HUES6 (cell line): ENCODE measurements at regions not wholly inside any gene's neighbourhood (a gene's known extent, or its start where the extent isn't known, plus 50 kb on each side); places are given as distances from the start of the nearest gene placed in this dataset.

Experiments
- H3K27ac ChIP-seq: 2 replicates; pipeline ENCODE4 v1.7.0; 2013; ENCODE audit warnings: low read depth, mild to moderate bottlenecking, low read length, inconsistent platforms
- H3K27me3 ChIP-seq: 2 replicates; pipeline ENCODE4 v1.6.1; 2013; ENCODE audit warnings: low read length; ENCODE audit not compliant: control insufficient read depth, insufficient read depth
- H3K36me3 ChIP-seq: 2 replicates; pipeline ENCODE4 v1.6.1; 2013; ENCODE audit warnings: low read length; ENCODE audit not compliant: control insufficient read depth, insufficient read depth
- H3K4me1 ChIP-seq: 2 replicates; pipeline ENCODE4 v1.6.1; 2013; ENCODE audit warnings: low read length; ENCODE audit not compliant: control insufficient read depth, insufficient read depth
- H3K4me3 ChIP-seq: 2 replicates; pipeline ENCODE4 v1.5.1; 2013; ENCODE audit warnings: low read depth, low read length
- H3K9ac ChIP-seq: one replicate; pipeline ENCODE4 v1.6.1; 2013; ENCODE audit warnings: mild to moderate bottlenecking, low read length
- H3K9me3 ChIP-seq: 2 replicates; pipeline ENCODE4 v1.6.1; 2013; ENCODE audit warnings: low read depth, low read length; ENCODE audit not compliant: control insufficient read depth, insufficient read depth

DNA sequence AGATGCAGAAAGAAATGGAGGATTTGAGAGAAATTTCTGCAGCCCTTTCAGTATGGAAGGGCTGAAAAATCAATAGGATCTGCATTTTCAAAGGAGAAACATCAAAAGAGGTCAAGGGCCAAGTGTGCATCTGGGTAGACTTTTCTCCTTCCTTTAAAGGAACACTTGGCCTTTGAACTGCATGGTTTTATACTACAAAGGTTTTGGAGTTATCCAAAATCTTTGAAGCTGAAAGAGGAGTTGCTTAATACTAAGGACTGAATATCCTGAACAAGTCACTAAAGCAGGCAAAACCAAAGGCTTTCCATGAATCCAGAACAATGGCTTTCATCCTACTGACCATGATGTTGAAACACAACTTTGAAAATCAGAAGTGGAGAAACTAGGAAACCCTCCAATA lies 553.7 kb upstream of the LMCD1 start:
- Histone ChIP-seq H3K36me3 (no peaks in the 10 kb centered on the region), H3K4me3 (no peak overlapping the region), H3K9me3 (no peaks in the 10 kb centered on the region), H3K9ac (no peak overlapping the region), H3K27ac (no peak overlapping the region), H3K27me3 (no peaks in the 10 kb centered on the region), H3K4me1 (no peaks in the 10 kb centered on the region)

DNA sequence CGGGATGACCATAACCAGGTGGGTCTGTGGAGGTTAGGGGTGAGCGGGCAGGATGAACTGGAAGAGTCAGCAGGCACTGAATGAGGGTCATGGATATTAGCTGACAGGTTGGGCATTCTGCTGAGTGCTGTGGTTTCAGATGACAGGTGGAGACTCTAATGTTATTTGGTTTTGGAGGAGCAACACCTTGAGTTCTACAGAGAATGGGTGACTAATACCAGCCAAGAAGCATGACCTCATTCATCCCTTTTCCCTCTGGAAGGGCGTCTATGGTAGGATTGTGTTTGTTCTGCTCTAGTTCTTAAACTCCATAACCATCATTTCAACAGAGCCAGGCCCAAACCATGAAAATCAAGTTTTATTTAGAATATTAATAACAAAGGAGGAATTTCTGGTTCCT lies 550.7 kb upstream of the LMCD1 start:
- no peaks in the 10 kb centered on the region for H3K27me3 ChIP-seq
- H3K4me3 ChIP-seq: no peak overlapping the region

DNA sequence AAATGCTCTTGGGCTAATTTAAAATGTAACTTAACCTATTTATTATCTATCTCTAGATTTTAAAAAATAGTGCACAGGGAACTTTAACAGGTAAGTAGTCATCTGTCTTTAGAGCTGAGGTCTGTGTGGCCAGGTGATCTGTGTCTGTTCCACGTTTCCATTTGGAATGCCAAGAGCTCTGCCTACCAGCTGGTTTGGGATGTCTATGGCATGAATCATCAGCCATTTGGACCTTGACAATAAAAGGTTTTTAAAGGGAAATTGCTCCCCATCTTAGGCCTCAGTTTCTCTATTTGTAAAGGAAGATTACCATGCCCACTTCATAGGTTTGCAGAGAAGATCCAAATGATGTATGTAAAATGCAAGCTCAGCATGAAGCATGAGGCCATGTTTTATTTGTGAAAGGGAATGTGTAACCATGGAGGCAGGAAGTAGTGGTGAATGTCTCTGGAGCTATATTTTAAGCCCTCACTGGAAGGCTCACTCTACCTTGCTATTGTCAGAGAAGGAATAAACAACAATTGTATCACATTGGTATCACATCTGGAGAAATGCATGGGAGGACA lies 548.1 kb upstream of the LMCD1 start:
- Histone ChIP-seq H3K36me3 (no peaks in the 10 kb centered on the region), H3K27ac (no peak overlapping the region), H3K4me1 (peaks cover 11% of the 10 kb centered on the region), H3K9me3 (no peaks in the 10 kb centered on the region), H3K27me3 (no peaks in the 10 kb centered on the region), H3K4me3 (no peak overlapping the region), H3K9ac (no peak overlapping the region)

More for the DNA sequence above, 550.7 kb upstream of the LMCD1 start:
- H3K27ac ChIP-seq: no peak overlapping the region
- H3K9ac ChIP-seq: no peak overlapping the region
- peaks cover 11% of the 10 kb centered on the region for H3K4me1 ChIP-seq
- no peaks in the 10 kb centered on the region for H3K9me3 ChIP-seq
- H3K36me3 ChIP-seq: no peaks in the 10 kb centered on the region

DNA sequence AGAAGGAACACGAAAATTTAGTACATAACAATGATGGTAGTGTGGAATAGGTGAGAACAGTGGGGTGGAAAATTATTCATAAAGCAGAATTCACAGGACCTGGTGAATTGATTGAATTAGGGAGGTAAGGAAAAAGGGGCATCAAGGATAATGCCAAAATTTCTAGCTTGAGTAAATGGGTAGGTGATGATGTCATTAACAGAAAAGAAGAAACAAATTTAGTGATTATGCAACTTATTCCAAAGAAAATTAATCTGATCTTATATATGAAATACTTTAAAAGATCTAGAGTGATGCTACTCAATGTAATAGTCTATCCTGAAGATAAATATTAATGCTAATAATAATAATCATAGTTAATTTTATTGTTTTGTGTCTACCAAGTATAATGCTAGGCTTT lies 544.6 kb upstream of the LMCD1 start:
- no peak overlapping the region for H3K9ac ChIP-seq
- no peak overlapping the region for H3K4me3 ChIP-seq

DNA sequence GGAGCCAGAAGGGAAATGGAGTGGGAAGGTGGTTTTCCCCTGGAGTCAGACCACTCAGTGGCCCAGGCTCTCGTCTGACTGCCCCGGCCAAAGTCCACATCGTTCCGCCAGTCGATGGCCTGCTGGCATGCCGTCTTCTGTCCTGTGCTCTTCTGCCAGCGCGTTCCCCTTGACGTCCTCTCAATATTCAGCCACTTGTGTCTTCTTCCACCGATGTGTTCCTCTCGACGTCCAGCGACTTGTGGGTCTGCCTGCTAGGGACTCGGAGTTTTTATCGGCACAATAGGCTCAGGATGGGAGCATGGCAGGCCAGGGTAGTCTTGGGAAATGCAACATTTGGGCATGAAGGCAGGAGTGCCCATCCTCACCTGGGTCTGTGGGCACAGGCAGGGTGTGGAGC lies 542.5 kb upstream of the LMCD1 start:
- Histone ChIP-seq H3K9ac (no peak overlapping the region), H3K36me3 (no peaks in the 10 kb centered on the region), H3K27ac (no peak overlapping the region), H3K4me3 (no peak overlapping the region), H3K4me1 (peaks cover 6% of the 10 kb centered on the region), H3K9me3 (no peaks in the 10 kb centered on the region), H3K27me3 (no peaks in the 10 kb centered on the region)

More for the DNA sequence above, 544.6 kb upstream of the LMCD1 start:
- no peak overlapping the region for H3K27ac ChIP-seq
- H3K9me3 ChIP-seq: no peaks in the 10 kb centered on the region
- no peaks in the 10 kb centered on the region for H3K27me3 ChIP-seq
- H3K4me1 ChIP-seq: peaks cover 13% of the 10 kb centered on the region
- no peaks in the 10 kb centered on the region for H3K36me3 ChIP-seq

DNA sequence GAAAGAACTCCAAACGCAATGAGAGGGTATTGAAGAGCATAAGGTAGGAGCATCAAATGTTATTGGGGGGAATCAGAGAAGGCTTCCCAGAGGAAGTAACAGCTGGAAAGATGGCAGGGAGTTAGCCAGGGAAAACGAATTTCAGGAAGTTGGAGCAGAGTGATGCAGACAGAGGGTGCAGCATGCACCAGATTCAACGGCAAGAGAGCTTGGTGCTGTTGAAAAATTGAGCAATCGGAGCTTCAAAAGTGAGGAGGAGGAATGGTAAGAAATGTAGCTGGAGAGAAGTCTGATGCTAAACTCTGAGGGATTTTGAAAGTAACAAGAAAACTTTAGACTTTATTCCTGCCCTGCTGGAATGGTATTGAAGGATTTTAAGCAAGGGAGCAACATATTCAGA lies 541.0 kb upstream of the LMCD1 start:
- H3K4me1 ChIP-seq: 0 out of 2 replicates have a peak, but pooled peaks cover 2% of the 10 kb centered on the region
- H3K4me3 ChIP-seq: no peak overlapping the region
- H3K27ac ChIP-seq: no peak overlapping the region
- no peaks in the 10 kb centered on the region for H3K36me3 ChIP-seq
- H3K9ac ChIP-seq: no peak overlapping the region
- no peaks in the 10 kb centered on the region for H3K9me3 ChIP-seq
- no peaks in the 10 kb centered on the region for H3K27me3 ChIP-seq

DNA sequence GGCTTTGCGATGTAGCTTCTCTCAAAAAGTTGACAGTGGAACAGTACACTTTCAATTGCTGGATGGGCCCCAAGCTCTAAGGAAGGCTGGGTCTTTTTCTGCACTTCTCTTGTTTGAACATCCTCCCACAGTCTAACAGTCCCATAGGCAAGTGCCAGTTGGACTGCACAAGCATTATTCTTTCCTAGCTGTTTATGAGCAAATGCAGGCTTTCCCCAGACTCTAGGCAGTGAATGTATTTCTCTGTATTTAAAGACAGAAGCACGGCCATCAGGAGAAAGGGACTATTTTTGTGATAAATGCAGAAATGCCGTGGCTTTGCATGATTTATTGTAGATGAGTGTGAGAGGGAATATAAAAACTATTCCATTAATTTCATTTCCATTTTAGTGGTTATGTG lies 539.3 kb upstream of the LMCD1 start:
- Histone ChIP-seq H3K9me3 (no peaks in the 10 kb centered on the region), H3K27ac (no peak overlapping the region), H3K9ac (no peak overlapping the region), H3K27me3 (no peaks in the 10 kb centered on the region), H3K4me3 (no peak overlapping the region), H3K36me3 (no peaks in the 10 kb centered on the region), H3K4me1 (0 out of 2 replicates have a peak, but pooled peaks cover 2% of the 10 kb centered on the region)

DNA sequence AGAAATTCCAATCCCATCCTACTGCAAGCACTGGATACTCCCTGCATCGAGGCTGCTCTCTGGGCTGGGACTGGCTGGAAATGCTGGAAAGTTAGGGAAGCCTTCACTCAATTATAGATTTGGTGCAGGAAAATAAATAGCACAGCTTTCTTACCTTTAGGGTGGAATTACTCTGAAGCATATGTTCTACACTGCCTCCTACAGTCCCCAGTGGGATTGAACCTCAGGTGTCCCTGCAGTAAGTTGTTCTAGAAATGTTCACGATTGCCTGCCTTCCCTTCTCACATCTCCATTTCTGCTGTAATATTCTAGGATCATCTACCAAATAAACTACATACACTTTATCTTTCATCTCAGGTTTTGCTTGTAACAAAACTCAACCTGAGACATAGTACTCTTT lies 536.7 kb upstream of the LMCD1 start:
- Histone ChIP-seq H3K4me3 (no peak overlapping the region), H3K4me1 (no peaks in the 10 kb centered on the region), H3K9me3 (no peaks in the 10 kb centered on the region), H3K27ac (no peak overlapping the region), H3K27me3 (no peaks in the 10 kb centered on the region), H3K9ac (no peak overlapping the region), H3K36me3 (no peaks in the 10 kb centered on the region)

DNA sequence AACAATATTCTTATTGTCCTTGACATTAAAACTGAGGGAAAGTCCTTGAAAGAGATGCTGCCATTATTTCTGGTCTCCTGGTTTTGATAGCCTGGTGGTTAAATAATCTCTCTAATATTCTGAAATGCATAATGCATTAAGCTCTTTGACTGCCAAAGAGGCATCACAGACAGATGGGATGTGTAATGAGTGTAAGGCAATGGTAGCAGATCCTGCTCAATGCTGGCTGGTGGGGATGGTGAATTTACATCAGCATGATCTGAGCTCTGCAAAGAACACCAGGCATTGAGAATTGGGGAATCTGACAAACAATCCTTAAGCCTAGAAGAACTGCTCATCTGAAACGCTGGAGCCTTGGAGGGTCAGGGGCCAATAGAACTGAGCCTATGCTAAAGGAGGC lies 528.6 kb upstream of the LMCD1 start:
- Histone ChIP-seq H3K27me3 (no peaks in the 10 kb centered on the region), H3K9me3 (no peaks in the 10 kb centered on the region), H3K4me1 (peaks cover 7% of the 10 kb centered on the region), H3K4me3 (no peak overlapping the region), H3K27ac (no peak overlapping the region), H3K36me3 (no peaks in the 10 kb centered on the region), H3K9ac (no peak overlapping the region)

DNA sequence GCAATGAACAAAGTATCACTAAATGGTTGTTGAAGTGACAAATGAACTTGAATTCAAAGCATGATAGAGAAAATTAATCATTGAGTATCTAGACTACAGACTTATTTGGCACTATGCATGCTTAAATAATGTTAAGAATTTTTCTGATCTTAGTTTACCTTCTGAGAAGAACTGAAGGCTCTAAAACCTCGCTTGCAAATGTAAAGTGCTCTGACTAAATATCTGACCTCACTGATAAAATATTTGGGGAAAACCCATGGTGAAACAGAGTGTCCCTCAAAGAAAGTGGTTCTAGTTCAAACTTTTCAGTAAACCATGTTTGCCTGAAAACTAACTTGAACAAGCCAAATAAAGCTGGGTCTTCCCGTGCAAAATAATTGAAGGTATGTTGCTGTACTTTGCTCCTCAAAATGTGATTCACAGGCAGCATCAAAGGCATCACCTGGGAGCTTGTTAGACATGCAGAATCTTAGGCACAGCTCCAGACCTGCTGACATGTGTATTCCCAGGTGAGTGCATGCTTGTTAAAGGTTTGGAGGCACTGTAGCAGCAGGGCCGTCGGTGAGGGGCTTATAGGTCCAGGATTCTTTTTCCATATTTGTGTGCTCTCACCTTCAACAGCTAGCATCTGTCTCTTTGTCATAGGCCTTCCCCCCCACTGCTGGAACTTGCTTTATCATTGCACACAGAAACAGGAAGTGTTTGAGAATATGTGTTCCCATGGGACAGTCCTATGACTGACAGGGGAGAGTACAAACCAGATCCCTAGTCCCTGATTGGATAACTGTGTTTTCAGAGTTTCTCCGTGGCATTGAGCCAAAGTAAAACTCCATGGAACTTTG lies 524.2 kb upstream of the LMCD1 start:
- no peaks in the 10 kb centered on the region for H3K9me3 ChIP-seq
- no peak overlapping the region for H3K9ac ChIP-seq
- peaks cover 11% of the 10 kb centered on the region for H3K4me1 ChIP-seq
- no peaks in the 10 kb centered on the region for H3K27me3 ChIP-seq
- no peaks in the 10 kb centered on the region for H3K36me3 ChIP-seq
- H3K27ac ChIP-seq: no peak overlapping the region
- H3K4me3 ChIP-seq: no peak overlapping the region

DNA sequence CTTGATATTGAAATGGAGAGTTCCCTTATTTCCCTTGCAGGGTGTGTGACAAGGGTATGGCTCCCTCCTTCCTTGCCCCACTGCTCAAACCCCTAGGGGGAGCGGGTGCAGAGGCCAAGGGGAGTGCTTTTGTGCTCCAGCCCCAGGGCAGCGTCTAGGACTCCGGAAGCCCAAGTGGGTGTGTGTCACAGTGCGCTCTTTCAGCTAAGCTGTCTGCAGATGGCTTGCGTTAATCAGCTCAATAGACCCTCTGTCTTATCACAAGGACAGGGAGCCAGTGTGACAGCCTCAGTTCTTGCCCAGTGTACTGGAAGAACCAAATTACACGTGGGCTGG lies 523.6 kb upstream of the LMCD1 start:
- Histone ChIP-seq H3K9me3 (no peaks in the 10 kb centered on the region), H3K4me3 (no peak overlapping the region), H3K36me3 (no peaks in the 10 kb centered on the region), H3K9ac (no peak overlapping the region), H3K4me1 (peaks cover 11% of the 10 kb centered on the region), H3K27ac (no peak overlapping the region), H3K27me3 (no peaks in the 10 kb centered on the region)
